ENCODE measurements at regions not wholly inside any gene's neighbourhood (a gene's known extent, or its start where the extent isn't known, plus 50 kb on each side); places are given as distances from the start of the nearest gene placed in this dataset.

DNA sequence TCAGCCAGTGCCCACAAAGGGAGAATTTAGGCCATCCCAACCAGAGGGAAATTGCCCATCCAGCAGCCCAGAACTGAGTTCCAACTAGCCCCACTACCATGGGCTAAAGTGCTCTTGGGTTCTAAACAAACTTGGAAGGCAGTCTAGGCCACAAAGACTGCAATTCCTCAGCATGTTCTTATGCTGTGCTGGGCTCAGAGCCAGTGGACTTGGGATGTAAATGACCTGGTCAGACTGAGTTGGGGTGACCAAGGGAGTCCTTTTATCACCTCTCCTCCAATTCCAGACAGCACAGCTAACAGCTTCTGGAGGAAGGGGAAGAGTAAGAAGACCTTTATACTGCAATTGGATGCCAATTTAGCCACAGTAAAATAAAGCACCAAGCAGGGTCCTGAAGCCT, 607.2 kb upstream of the KCND2 start:
- ATAC-seq: no peak; the same call in 2 of the 3 replicates
- no peak for TF ChIP-seq RARB (CRISPR knock-in tag; IDR thresholded peaks at IDR 0.05)
- no peak for TF ChIP-seq BACH2 (CRISPR knock-in tag; IDR thresholded peaks at IDR 0.05; ENCODE audit: borderline replicate concordance)
- TF ChIP-seq TCF4 (CRISPR knock-in tag; IDR thresholded peaks at IDR 0.05; ENCODE audit: borderline replicate concordance): no peak
- TF ChIP-seq TOX (CRISPR knock-in tag; IDR thresholded peaks at IDR 0.05; ENCODE audit: borderline replicate concordance): no peak
- TF ChIP-seq ESRRG (CRISPR knock-in tag; IDR thresholded peaks at IDR 0.05): no peak
- TF ChIP-seq ZC3H10 (CRISPR knock-in tag; IDR thresholded peaks at IDR 0.05): no peak
- no peak for TF ChIP-seq ZNF565 (CRISPR knock-in tag; conservative IDR thresholded peaks at IDR 0.05; ENCODE audit: low read depth)
- no peak for TF ChIP-seq ZFP30 (CRISPR knock-in tag; IDR thresholded peaks at IDR 0.05)
- TF ChIP-seq, protein P1, sequence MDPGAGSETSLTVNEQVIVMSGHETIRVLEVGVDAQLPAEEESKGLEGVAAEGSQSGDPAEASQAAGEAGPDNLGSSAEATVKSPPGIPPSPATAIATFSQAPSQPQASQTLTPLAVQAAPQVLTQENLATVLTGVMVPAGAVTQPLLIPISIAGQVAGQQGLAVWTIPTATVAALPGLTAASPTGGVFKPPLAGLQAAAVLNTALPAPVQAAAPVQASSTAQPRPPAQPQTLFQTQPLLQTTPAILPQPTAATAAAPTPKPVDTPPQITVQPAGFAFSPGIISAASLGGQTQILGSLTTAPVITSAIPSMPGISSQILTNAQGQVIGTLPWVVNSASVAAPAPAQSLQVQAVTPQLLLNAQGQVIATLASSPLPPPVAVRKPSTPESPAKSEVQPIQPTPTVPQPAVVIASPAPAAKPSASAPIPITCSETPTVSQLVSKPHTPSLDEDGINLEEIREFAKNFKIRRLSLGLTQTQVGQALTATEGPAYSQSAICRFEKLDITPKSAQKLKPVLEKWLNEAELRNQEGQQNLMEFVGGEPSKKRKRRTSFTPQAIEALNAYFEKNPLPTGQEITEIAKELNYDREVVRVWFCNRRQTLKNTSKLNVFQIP (CRISPR knock-in tag; IDR thresholded peaks at IDR 0.05; ENCODE audit: borderline replicate concordance, low read depth): no peak
- TF ChIP-seq GLIS3 (CRISPR knock-in tag; IDR thresholded peaks at IDR 0.05): no peak
- no peak for TF ChIP-seq ZFP3 (CRISPR knock-in tag; IDR thresholded peaks at IDR 0.05)

DNA sequence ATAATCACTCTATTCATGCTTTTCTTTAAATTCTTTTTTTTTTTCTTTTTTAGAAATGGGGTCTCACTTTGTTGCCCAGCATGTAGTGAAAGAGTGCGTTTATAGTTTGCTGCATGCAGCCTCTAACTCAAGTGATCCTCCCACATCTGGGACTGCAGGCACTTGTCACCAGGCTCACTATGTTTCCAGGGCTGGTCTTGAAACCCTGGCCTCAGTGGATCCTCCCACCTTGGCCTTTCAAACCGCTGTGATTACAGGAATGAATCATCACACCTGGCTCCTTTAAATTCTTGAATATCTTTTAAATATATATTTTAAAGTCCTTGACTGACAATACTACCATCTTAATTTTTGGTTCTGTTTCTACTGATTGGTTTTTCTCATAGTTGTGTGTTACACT, 591.6 kb upstream of the KCND2 start:
- TF ChIP-seq, protein P2, sequence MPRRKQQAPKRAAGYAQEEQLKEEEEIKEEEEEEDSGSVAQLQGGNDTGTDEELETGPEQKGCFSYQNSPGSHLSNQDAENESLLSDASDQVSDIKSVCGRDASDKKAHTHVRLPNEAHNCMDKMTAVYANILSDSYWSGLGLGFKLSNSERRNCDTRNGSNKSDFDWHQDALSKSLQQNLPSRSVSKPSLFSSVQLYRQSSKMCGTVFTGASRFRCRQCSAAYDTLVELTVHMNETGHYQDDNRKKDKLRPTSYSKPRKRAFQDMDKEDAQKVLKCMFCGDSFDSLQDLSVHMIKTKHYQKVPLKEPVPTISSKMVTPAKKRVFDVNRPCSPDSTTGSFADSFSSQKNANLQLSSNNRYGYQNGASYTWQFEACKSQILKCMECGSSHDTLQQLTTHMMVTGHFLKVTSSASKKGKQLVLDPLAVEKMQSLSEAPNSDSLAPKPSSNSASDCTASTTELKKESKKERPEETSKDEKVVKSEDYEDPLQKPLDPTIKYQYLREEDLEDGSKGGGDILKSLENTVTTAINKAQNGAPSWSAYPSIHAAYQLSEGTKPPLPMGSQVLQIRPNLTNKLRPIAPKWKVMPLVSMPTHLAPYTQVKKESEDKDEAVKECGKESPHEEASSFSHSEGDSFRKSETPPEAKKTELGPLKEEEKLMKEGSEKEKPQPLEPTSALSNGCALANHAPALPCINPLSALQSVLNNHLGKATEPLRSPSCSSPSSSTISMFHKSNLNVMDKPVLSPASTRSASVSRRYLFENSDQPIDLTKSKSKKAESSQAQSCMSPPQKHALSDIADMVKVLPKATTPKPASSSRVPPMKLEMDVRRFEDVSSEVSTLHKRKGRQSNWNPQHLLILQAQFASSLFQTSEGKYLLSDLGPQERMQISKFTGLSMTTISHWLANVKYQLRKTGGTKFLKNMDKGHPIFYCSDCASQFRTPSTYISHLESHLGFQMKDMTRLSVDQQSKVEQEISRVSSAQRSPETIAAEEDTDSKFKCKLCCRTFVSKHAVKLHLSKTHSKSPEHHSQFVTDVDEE (CRISPR knock-in tag; IDR thresholded peaks at IDR 0.05): no peak
- TF ChIP-seq SNAI2 (CRISPR knock-in tag; IDR thresholded peaks at IDR 0.05) (no peak), ZC3H10 (CRISPR knock-in tag; IDR thresholded peaks at IDR 0.05) (no peak), CSDC2 (CRISPR knock-in tag; IDR thresholded peaks at IDR 0.05) (no peak), PPARA (CRISPR knock-in tag; IDR thresholded peaks at IDR 0.05; ENCODE audit: borderline replicate concordance) (no peak), ZNF8 (CRISPR knock-in tag; IDR thresholded peaks at IDR 0.05) (no peak), GLIS3 (CRISPR knock-in tag; IDR thresholded peaks at IDR 0.05) (no peak), ARNTL (CRISPR knock-in tag; IDR thresholded peaks at IDR 0.05; ENCODE audit: borderline replicate concordance, low read depth) (no peak), RARB (CRISPR knock-in tag; IDR thresholded peaks at IDR 0.05) (no peak)
- TF ChIP-seq, protein P3, sequence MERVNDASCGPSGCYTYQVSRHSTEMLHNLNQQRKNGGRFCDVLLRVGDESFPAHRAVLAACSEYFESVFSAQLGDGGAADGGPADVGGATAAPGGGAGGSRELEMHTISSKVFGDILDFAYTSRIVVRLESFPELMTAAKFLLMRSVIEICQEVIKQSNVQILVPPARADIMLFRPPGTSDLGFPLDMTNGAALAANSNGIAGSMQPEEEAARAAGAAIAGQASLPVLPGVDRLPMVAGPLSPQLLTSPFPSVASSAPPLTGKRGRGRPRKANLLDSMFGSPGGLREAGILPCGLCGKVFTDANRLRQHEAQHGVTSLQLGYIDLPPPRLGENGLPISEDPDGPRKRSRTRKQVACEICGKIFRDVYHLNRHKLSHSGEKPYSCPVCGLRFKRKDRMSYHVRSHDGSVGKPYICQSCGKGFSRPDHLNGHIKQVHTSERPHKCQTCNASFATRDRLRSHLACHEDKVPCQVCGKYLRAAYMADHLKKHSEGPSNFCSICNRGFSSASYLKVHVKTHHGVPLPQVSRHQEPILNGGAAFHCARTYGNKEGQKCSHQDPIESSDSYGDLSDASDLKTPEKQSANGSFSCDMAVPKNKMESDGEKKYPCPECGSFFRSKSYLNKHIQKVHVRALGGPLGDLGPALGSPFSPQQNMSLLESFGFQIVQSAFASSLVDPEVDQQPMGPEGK (CRISPR knock-in tag; IDR thresholded peaks at IDR 0.05; ENCODE audit: borderline replicate concordance): no peak
- TF ChIP-seq, protein P1 (CRISPR knock-in tag; IDR thresholded peaks at IDR 0.05; ENCODE audit: borderline replicate concordance, low read depth): no peak
- ATAC-seq: no peak

DNA sequence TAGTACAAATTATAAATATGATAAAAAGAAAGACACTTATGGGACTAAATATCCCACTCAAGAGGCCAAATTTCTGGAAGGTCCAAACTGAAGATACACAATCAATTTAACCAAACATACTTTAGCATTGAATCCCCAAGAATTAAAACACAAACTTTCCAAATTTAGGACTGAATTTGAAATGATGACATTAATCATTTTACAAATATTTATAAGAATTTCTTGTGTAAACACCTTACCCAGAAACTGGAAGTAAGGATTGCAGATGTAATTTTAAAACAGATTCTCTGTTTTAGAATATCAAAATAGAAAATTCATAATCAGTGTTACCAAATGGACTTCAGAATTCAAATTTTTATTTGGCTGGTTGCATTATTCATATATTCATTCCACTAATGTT, 588.2 kb upstream of the KCND2 start:
- ATAC-seq: no peak
- TF ChIP-seq SNAI2 (CRISPR knock-in tag; IDR thresholded peaks at IDR 0.05): no peak
- TF ChIP-seq ARNTL (CRISPR knock-in tag; IDR thresholded peaks at IDR 0.05; ENCODE audit: borderline replicate concordance, low read depth): no peak
- no peak for TF ChIP-seq ZNF565 (CRISPR knock-in tag; conservative IDR thresholded peaks at IDR 0.05; ENCODE audit: low read depth)
- no peak for TF ChIP-seq ZFP3 (CRISPR knock-in tag; IDR thresholded peaks at IDR 0.05)
- no peak for TF ChIP-seq BACH2 (CRISPR knock-in tag; IDR thresholded peaks at IDR 0.05; ENCODE audit: borderline replicate concordance)
- TF ChIP-seq ZNF8 (CRISPR knock-in tag; IDR thresholded peaks at IDR 0.05): no peak
- no peak for TF ChIP-seq ISL1 (CRISPR knock-in tag; IDR thresholded peaks at IDR 0.05)
- no peak for TF ChIP-seq GLIS3 (CRISPR knock-in tag; IDR thresholded peaks at IDR 0.05)
- no peak for TF ChIP-seq RARB (CRISPR knock-in tag; IDR thresholded peaks at IDR 0.05)
- TF ChIP-seq, protein P2 (CRISPR knock-in tag; IDR thresholded peaks at IDR 0.05): no peak

Measured in SK-N-SH treated with all-trans-retinoic acid at 6 μM for 48 hours (cell line).